ENCODE measurements at regions not wholly inside any gene's neighbourhood (a gene's known extent, or its start where the extent isn't known, plus 50 kb on each side); places are given as distances from the start of the nearest gene placed in this dataset.

DNA sequence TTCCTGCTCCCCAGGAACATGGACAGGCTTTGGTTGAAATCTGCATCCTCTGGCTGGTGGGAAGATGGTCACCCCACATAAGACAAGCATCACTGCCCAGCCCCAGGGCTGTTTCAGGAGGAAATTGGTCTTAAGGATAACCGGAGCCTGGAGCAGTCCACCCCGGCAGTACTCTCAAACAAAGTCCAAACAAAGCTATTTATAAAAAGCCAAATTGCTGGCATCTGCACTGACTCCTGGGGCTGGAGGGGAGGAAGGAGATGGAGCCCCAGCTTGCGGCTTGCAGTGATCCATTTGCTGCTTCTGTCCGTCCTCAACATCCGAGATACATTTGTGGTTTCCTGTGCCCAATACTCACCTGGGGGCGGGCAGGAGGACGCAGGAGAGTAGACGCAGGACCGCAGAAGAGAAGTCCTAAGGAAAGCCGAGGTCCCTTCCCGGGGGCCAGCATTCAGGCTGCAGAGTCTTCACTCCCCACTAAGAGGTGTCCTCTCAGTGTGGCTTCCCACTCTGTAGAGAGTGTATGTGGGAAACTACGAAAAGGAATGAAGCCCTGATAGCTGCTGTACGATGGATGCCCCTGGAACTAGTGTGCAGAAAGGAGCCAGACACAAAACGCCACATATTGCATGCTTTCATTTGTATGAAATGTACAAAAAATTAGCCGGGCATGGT lies 107.3 kb upstream of the FGF3 start:
- no peak overlapping the region for H3K4me3 ChIP-seq (ENCODE audit: low read depth, low read length)
- no peak for DNase-seq (ENCODE audit: low read depth)
- TF ChIP-seq, protein P1, sequence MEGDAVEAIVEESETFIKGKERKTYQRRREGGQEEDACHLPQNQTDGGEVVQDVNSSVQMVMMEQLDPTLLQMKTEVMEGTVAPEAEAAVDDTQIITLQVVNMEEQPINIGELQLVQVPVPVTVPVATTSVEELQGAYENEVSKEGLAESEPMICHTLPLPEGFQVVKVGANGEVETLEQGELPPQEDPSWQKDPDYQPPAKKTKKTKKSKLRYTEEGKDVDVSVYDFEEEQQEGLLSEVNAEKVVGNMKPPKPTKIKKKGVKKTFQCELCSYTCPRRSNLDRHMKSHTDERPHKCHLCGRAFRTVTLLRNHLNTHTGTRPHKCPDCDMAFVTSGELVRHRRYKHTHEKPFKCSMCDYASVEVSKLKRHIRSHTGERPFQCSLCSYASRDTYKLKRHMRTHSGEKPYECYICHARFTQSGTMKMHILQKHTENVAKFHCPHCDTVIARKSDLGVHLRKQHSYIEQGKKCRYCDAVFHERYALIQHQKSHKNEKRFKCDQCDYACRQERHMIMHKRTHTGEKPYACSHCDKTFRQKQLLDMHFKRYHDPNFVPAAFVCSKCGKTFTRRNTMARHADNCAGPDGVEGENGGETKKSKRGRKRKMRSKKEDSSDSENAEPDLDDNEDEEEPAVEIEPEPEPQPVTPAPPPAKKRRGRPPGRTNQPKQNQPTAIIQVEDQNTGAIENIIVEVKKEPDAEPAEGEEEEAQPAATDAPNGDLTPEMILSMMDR (IDR thresholded peaks at IDR 0.05; ENCODE audit: insufficient read depth, low read depth, low read length) = no peak

- TF ChIP-seq, protein P1 (IDR thresholded peaks at IDR 0.05; ENCODE audit: insufficient read depth, low read depth, low read length) = no peak
- H3K4me3 ChIP-seq (ENCODE audit: low read depth, low read length) = no peak overlapping the region
- no peak for DNase-seq (ENCODE audit: low read depth)
Observed at GRCh38 chr11:69928121-69928520, 108.9 kb upstream of the FGF3 start.

- DNase-seq (ENCODE audit: low read depth) = no peak
- no peak overlapping the region for H3K4me3 ChIP-seq (ENCODE audit: low read depth, low read length)
- TF ChIP-seq, protein P1 (IDR thresholded peaks at IDR 0.05; ENCODE audit: insufficient read depth, low read depth, low read length) = no peak
Observed at GRCh38 chr11:69928975-69929374, 109.8 kb upstream of the FGF3 start.

DNA sequence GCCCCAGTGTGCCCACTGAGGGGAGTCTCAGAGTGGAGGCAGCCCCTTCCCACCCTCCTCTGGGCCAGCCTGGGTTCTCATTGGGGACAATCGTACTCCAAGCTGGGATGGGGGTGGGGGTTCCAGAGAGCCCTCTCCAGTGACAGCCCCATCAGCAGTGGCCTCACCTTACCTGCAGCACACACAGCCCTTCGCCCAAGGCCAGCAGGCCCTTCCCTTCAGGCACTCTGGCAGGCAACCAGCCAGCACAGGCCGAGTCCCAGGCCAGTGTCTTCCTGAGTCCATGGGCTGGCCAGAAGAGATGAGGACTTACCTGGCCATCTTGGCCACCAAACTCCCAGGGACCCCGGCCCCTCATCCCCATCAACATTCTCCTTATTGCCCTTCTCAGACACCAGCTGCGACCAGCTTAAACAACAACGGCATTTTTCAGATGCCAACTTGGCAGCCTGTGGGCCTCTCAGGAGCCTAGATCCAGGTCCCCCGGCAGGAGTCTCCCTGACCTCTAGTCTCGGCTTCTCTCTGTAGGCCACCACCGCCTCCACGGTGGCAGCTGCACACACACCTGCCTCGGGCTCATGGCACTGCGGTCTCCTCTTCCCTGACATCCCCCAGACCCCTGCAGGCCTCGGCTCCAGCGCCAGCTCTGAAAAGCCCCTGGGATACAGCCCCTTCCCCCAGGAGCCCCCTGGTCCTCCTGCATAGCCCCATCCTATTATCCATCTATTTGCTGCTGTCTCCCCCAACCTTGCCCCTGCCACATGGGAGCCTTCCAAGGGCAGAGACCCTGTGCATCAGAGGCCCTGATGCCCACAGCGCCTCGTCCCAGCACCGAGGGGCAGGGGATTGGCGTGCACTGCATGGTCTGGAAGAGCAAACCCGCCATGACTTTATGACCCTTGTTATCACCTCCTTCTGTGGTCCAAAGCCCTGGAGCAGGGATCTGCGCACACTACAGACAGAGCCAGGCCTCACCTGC lies 111.2 kb upstream of the FGF3 start:
- TF ChIP-seq, protein P1 (IDR thresholded peaks at IDR 0.05; ENCODE audit: insufficient read depth, low read depth, low read length) = no peak
- no peak for DNase-seq (ENCODE audit: low read depth)
- H3K4me3 ChIP-seq (ENCODE audit: low read depth, low read length) = no peak overlapping the region

DNA sequence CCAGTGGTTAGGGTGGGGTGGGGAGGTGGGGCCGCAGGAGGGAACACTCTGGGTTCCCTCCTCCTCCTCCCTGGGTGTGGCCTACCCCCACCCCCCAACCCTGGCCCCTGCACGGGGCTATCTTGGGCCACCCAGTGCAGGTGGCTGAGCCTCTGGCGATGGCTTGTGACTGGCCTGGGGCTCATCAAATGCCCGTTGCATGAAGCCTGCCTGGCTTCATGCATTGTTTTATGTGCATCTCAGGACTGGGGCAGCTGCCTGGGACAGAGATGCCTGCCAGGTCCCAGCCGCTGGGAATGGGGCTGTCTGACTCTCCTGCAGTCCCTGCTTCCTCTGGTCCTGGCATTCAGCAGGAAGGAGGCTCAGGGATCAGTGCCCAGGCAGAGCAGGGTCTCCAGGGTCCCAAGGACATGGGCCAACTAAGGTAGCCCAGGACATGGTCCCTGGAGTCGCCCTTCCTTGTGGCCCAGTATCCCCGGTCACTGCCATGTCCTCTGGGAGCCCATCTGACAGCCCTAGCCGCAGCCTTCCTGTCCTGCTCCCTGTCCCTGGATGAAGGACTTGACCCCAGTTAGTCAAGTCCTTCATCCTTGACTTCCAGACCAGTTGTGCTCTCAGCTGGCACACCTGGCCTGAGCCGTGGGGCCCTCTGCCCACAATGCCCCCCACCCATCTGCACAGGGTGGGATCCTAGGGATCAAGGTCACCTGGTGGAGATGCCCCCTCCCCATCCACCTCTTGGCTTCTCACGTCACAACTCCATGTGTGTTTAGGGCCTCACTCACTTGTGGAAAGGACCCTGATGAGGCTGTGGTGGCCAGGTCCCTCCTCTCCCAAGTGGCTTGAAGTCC lies 112.1 kb upstream of the FGF3 start:
- DNase-seq (ENCODE audit: low read depth) = no peak
- TF ChIP-seq, protein P1 (IDR thresholded peaks at IDR 0.05; ENCODE audit: insufficient read depth, low read depth, low read length) = no peak
- no peak overlapping the region for H3K4me3 ChIP-seq (ENCODE audit: low read depth, low read length)
